ENCODE measurements at regions not wholly inside any gene's neighbourhood (a gene's known extent, or its start where the extent isn't known, plus 50 kb on each side); places are given as distances from the start of the nearest gene placed in this dataset.

- TF ChIP-seq EZH2 (IDR thresholded peaks at IDR 0.05; ENCODE audit: borderline replicate concordance, low read length) (no peak), CTCF (IDR thresholded peaks at IDR 0.05; ENCODE audit: low read length) (no peak)
- Histone ChIP-seq H3F3A (ENCODE audit: insufficient read depth, low read length) (no peaks in the 10 kb centered on the region), H3K4me3 (ENCODE audit: low read depth, low read length, poor library complexity, severe bottlenecking) (no peak overlapping the region), H3K27ac (ENCODE audit: low read depth, low read length, poor library complexity, severe bottlenecking) (no peak overlapping the region), H3K4me2 (ENCODE audit: low read length) (no peak overlapping the region), H2AFZ (ENCODE audit: low read length) (no peak overlapping the region), H4K20me1 (ENCODE audit: insufficient read depth, low read length) (no peaks in the 10 kb centered on the region), H3K9ac (ENCODE audit: low read length) (no peak overlapping the region), H3K36me3 (ENCODE audit: insufficient read depth, low read length) (no peaks in the 10 kb centered on the region), H3K4me1 (ENCODE audit: insufficient read depth, low read length, severe bottlenecking) (no peaks in the 10 kb centered on the region), H3K9me3 (ENCODE audit: low read length) (no peaks in the 10 kb centered on the region), H3K27me3 (ENCODE audit: insufficient read depth, low read length) (no peaks in the 10 kb centered on the region), H3K9me2 (ENCODE audit: low read depth, low read length) (no peaks in the 10 kb centered on the region), H3K79me2 (ENCODE audit: insufficient read depth, low read length) (no peaks in the 10 kb centered on the region)
Measured at GRCh38 chr1:87852410-87853161, 523.9 kb downstream of the LMO4 start.

GRCh38 chr1:87853576-87854351 lies 525.1 kb downstream of the LMO4 start:
- Histone ChIP-seq H3K9ac (ENCODE audit: low read length) (no peak overlapping the region), H4K20me1 (ENCODE audit: insufficient read depth, low read length) (no peaks in the 10 kb centered on the region), H3K27me3 (ENCODE audit: insufficient read depth, low read length) (no peaks in the 10 kb centered on the region), H3K36me3 (ENCODE audit: insufficient read depth, low read length) (no peaks in the 10 kb centered on the region), H3K4me1 (ENCODE audit: insufficient read depth, low read length, severe bottlenecking) (no peaks in the 10 kb centered on the region), H3K27ac (ENCODE audit: low read depth, low read length, poor library complexity, severe bottlenecking) (no peak overlapping the region), H3K9me2 (ENCODE audit: low read depth, low read length) (no peaks in the 10 kb centered on the region), H3K4me3 (ENCODE audit: low read depth, low read length, poor library complexity, severe bottlenecking) (no peak overlapping the region), H3F3A (ENCODE audit: insufficient read depth, low read length) (no peaks in the 10 kb centered on the region), H3K9me3 (ENCODE audit: low read length) (0 out of 2 replicates have a peak, but pooled peaks cover 4% of the 10 kb centered on the region), H2AFZ (ENCODE audit: low read length) (no peak overlapping the region), H3K4me2 (ENCODE audit: low read length) (no peak overlapping the region), H3K79me2 (ENCODE audit: insufficient read depth, low read length) (no peaks in the 10 kb centered on the region)
- TF ChIP-seq CTCF (IDR thresholded peaks at IDR 0.05; ENCODE audit: low read length) (no peak), EZH2 (IDR thresholded peaks at IDR 0.05; ENCODE audit: borderline replicate concordance, low read length) (no peak)

- H3K9me3 ChIP-seq (ENCODE audit: low read length): 0 out of 2 replicates have a peak, but pooled peaks cover 11% of the 10 kb centered on the region
- H3F3A ChIP-seq (ENCODE audit: insufficient read depth, low read length): no peaks in the 10 kb centered on the region
- H3K4me2 ChIP-seq (ENCODE audit: low read length): no peak overlapping the region
- no peaks in the 10 kb centered on the region for H3K27me3 ChIP-seq (ENCODE audit: insufficient read depth, low read length)
- H3K4me1 ChIP-seq (ENCODE audit: insufficient read depth, low read length, severe bottlenecking): peaks cover 6% of the 10 kb centered on the region
- TF ChIP-seq CTCF (IDR thresholded peaks at IDR 0.05; ENCODE audit: low read length): no peak
- H3K9ac ChIP-seq (ENCODE audit: low read length): no peak overlapping the region
- no peak overlapping the region for H3K4me3 ChIP-seq (ENCODE audit: low read depth, low read length, poor library complexity, severe bottlenecking)
- no peak overlapping the region for H3K27ac ChIP-seq (ENCODE audit: low read depth, low read length, poor library complexity, severe bottlenecking)
- H3K9me2 ChIP-seq (ENCODE audit: low read depth, low read length): no peaks in the 10 kb centered on the region
- H4K20me1 ChIP-seq (ENCODE audit: insufficient read depth, low read length): no peaks in the 10 kb centered on the region
- H3K36me3 ChIP-seq (ENCODE audit: insufficient read depth, low read length): no peaks in the 10 kb centered on the region
- no peak overlapping the region for H2AFZ ChIP-seq (ENCODE audit: low read length)
- no peaks in the 10 kb centered on the region for H3K79me2 ChIP-seq (ENCODE audit: insufficient read depth, low read length)
Measured at GRCh38 chr1:87863317-87863716, 534.6 kb downstream of the LMO4 start.

Measured in OCI-LY1 (cell line).